ENCODE measurements at regions not wholly inside any gene's neighbourhood (a gene's known extent, or its start where the extent isn't known, plus 50 kb on each side); places are given as distances from the start of the nearest gene placed in this dataset.

GRCh38 chr13:88958821-88959220 is 1287.7 kb downstream of the SLITRK5 start:
- no peak for TF ChIP-seq CTCF (IDR thresholded peaks at IDR 0.05)
- TF ChIP-seq, protein P1, sequence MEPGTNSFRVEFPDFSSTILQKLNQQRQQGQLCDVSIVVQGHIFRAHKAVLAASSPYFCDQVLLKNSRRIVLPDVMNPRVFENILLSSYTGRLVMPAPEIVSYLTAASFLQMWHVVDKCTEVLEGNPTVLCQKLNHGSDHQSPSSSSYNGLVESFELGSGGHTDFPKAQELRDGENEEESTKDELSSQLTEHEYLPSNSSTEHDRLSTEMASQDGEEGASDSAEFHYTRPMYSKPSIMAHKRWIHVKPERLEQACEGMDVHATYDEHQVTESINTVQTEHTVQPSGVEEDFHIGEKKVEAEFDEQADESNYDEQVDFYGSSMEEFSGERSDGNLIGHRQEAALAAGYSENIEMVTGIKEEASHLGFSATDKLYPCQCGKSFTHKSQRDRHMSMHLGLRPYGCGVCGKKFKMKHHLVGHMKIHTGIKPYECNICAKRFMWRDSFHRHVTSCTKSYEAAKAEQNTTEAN (CRISPR knock-in tag; IDR thresholded peaks at IDR 0.05) = no peak
- TF ChIP-seq GRHL2 (CRISPR knock-in tag; IDR thresholded peaks at IDR 0.05; ENCODE audit: insufficient replicate concordance, severe bottlenecking) = no peak
- no peak for TF ChIP-seq FOXP1 (CRISPR knock-in tag; IDR thresholded peaks at IDR 0.05; ENCODE audit: borderline replicate concordance)
- TF ChIP-seq, protein P2, sequence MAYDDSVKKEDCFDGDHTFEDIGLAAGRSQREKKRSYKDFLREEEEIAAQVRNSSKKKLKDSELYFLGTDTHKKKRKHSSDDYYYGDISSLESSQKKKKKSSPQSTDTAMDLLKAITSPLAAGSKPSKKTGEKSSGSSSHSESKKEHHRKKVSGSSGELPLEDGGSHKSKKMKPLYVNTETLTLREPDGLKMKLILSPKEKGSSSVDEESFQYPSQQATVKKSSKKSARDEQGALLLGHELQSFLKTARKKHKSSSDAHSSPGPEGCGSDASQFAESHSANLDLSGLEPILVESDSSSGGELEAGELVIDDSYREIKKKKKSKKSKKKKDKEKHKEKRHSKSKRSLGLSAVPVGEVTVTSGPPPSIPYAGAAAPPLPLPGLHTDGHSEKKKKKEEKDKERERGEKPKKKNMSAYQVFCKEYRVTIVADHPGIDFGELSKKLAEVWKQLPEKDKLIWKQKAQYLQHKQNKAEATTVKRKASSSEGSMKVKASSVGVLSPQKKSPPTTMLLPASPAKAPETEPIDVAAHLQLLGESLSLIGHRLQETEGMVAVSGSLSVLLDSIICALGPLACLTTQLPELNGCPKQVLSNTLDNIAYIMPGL (CRISPR knock-in tag; IDR thresholded peaks at IDR 0.05) = no peak
- TF ChIP-seq CREM (CRISPR knock-in tag; IDR thresholded peaks at IDR 0.05) = no peak
